ENCODE measurements at regions not wholly inside any gene's neighbourhood (a gene's known extent, or its start where the extent isn't known, plus 50 kb on each side); places are given as distances from the start of the nearest gene placed in this dataset.

DNA sequence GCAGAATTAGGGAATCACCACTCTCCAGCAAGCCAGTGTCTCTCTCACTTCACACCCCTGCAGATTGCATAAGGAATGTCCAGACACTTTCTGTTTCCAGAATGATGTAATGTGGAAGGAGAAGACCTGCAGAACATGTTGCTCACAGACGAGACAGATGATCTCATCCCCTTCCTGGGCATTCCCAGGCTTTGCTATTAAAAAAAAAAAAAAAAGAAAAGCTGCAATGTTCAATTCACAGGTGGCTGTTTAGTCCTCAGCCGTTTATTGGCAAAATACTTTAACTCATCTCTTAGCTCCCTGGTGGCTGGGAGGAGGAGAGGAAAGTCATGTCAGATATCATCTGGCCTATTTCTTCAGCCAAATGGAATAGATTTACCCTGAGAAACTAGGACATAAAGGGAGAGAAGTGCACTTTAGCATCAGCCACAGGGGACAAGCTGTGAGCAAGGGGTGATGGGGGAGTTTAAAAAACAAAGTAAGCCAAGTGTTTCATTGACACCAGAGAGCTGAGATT, 95.9 kb upstream of the TNC start:
- H3K27ac Mint-ChIP-seq, result no peak overlapping the region

DNA sequence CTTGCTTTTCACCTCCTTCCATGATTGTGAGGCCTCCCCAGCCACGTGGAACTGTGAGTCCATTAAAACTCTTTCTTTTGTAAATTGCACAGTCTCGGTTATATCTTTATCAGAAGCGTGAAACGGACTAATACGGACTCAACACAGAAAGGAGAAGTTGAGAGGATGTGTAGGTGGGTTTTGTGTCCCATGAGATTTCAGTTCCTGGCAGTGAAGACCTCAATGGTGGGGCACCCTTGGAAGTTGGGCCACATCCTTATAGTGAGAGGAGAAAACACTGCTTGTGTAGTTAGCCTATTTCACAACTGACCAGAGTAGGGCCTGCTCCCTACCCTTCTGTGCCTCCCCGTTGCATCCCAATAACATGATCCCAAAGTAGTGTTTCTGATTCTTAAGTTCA, 98.9 kb upstream of the TNC start:
- no peak overlapping the region for H3K27ac Mint-ChIP-seq
- no peak for DNase-seq (ENCODE audit: low spot score in 2 of 2, unreplicated experiment in 2 of 2)
- H3K36me3 Mint-ChIP-seq, result no peaks in the 10 kb centered on the region
- TF ChIP-seq, protein P1, sequence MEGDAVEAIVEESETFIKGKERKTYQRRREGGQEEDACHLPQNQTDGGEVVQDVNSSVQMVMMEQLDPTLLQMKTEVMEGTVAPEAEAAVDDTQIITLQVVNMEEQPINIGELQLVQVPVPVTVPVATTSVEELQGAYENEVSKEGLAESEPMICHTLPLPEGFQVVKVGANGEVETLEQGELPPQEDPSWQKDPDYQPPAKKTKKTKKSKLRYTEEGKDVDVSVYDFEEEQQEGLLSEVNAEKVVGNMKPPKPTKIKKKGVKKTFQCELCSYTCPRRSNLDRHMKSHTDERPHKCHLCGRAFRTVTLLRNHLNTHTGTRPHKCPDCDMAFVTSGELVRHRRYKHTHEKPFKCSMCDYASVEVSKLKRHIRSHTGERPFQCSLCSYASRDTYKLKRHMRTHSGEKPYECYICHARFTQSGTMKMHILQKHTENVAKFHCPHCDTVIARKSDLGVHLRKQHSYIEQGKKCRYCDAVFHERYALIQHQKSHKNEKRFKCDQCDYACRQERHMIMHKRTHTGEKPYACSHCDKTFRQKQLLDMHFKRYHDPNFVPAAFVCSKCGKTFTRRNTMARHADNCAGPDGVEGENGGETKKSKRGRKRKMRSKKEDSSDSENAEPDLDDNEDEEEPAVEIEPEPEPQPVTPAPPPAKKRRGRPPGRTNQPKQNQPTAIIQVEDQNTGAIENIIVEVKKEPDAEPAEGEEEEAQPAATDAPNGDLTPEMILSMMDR (IDR thresholded peaks at IDR 0.05; ENCODE audit: unreplicated experiment), result no peak
- no peak overlapping the region for H3K4me3 Mint-ChIP-seq
- peaks cover 17% of the 10 kb centered on the region for H3K27me3 Mint-ChIP-seq (ENCODE audit: low read depth)
- H3K9me3 Mint-ChIP-seq, result no peaks in the 10 kb centered on the region
- H3K4me1 Mint-ChIP-seq, result peaks cover 16% of the 10 kb centered on the region

More for the DNA sequence above, 95.9 kb upstream of the TNC start:
- Mint-ChIP-seq H3K4me1 (peaks cover 37% of the 10 kb centered on the region), H3K9me3 (no peaks in the 10 kb centered on the region), H3K36me3 (no peaks in the 10 kb centered on the region), H3K27me3 (ENCODE audit: low read depth) (peaks cover 17% of the 10 kb centered on the region), H3K4me3 (no peak overlapping the region)
- TF ChIP-seq, protein P1 (IDR thresholded peaks at IDR 0.05; ENCODE audit: unreplicated experiment), result no peak
- DNase-seq (ENCODE audit: low spot score in 2 of 2, unreplicated experiment in 2 of 2), result no peak

DNA sequence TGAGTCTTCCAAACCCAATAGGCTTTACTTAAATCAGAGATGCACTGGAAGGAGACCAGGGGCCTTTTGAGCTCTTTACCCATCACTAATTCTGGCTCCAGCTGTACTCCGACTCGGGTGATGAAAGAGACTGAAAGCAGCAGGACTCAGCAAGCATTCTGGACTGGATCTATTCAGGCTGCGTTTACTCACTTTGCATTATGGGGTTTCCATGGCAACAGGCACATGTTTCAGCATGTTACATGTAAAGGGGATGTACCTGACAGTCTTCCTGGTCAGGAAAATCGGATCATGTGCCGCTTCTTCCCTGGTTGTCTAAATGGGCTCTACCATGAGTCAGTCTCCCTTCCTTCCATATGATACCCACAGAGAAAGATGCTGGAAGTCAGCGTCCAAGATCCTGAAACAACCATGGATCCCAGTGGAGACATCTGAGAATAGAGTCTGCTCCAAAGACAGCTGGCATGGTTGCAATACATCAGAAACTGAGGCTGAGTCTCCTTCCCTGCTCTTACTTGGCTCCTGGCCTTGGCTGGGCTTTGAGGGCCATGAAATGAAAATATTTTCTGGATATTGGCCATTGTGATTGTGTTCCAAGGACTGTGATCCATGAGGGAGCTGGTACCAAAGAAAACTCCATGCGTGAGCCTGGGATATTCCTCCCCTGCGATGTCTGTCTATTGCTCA, 102.5 kb upstream of the TNC start:
- Mint-ChIP-seq H3K27ac (no peak overlapping the region), H3K27me3 (ENCODE audit: low read depth) (peaks cover 15% of the 10 kb centered on the region)
- TF ChIP-seq, protein P1 (IDR thresholded peaks at IDR 0.05; ENCODE audit: unreplicated experiment), result no peak

GRCh38 chr9:115223471-115223870, 105.5 kb upstream of the TNC start:
- H3K9me3 Mint-ChIP-seq, result no peaks in the 10 kb centered on the region
- no peak overlapping the region for H3K27ac Mint-ChIP-seq
- no peaks in the 10 kb centered on the region for H3K36me3 Mint-ChIP-seq
- TF ChIP-seq, protein P1 (IDR thresholded peaks at IDR 0.05; ENCODE audit: unreplicated experiment), result no peak
- peaks cover 13% of the 10 kb centered on the region for H3K27me3 Mint-ChIP-seq (ENCODE audit: low read depth)
- DNase-seq (ENCODE audit: low spot score in 2 of 2, unreplicated experiment in 2 of 2), result no peak
- no peaks in the 10 kb centered on the region for H3K4me1 Mint-ChIP-seq
- H3K4me3 Mint-ChIP-seq, result no peak overlapping the region

More for the DNA sequence above, 102.5 kb upstream of the TNC start:
- H3K9me3 Mint-ChIP-seq, result no peaks in the 10 kb centered on the region
- DNase-seq (ENCODE audit: low spot score in 2 of 2, unreplicated experiment in 2 of 2), result no peak
- H3K4me3 Mint-ChIP-seq, result no peak overlapping the region
- H3K4me1 Mint-ChIP-seq, result no peaks in the 10 kb centered on the region
- H3K36me3 Mint-ChIP-seq, result no peaks in the 10 kb centered on the region

DNA sequence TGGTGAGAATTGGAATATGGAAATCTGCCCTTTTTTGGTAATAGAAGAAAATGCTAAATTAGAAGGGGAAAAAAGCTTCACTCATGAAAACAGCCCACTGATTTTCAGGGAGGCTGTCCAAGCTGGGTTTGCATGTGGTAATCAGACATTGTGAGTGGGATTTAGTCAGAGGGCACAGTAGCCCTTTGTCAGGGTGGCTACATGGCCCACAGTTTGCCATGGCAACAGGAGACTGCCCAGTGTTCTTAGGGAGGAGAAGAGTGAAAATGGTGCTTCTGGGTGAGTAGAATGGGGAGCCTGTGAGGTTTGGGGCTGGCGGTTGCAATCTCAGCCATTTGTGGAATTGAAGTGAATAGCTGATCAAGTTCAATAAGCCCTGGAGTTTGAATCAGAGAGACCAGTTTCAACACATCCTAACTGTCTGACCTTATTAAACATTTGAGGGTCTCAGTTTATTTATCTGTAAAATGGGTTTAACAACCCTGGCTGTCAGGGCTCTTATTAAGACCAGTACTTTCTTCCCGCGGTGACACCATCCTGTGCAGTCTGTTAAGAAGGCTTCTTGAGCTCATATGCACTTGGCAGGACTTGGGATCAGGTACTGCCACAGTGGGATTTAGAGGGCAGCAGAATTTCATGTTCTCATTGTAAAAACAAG, 107.6 kb upstream of the TNC start:
- Mint-ChIP-seq H3K27ac (no peak overlapping the region), H3K27me3 (ENCODE audit: low read depth) (peaks cover 13% of the 10 kb centered on the region), H3K9me3 (peaks cover 3% of the 10 kb centered on the region), H3K4me3 (no peak overlapping the region), H3K4me1 (no peaks in the 10 kb centered on the region), H3K36me3 (peaks cover 1% of the 10 kb centered on the region)
- TF ChIP-seq, protein P1 (IDR thresholded peaks at IDR 0.05; ENCODE audit: unreplicated experiment), result no peak
- DNase-seq (ENCODE audit: low spot score in 2 of 2, unreplicated experiment in 2 of 2), result no peak

Measured in mesothelial cell of epicardium (in vitro differentiated cells).